ENCODE measurements at regions not wholly inside any gene's neighbourhood (a gene's known extent, or its start where the extent isn't known, plus 50 kb on each side); places are given as distances from the start of the nearest gene placed in this dataset.

- peaks cover 18% of the 10 kb centered on the region for H3K9me3 Mint-ChIP-seq (ENCODE audit: low read depth)
- H3K27me3 Mint-ChIP-seq, result peaks cover 14% of the 10 kb centered on the region
- H3K27ac Mint-ChIP-seq, result no peak overlapping the region
- no peak for TF ChIP-seq CTCF (IDR thresholded peaks at IDR 0.05; ENCODE audit: unreplicated experiment)
- peaks cover 6% of the 10 kb centered on the region for H3K36me3 Mint-ChIP-seq (ENCODE audit: insufficient read depth)
- DNase-seq (ENCODE audit: low spot score, unreplicated experiment), result no peak
- peaks cover 3% of the 10 kb centered on the region for H3K4me1 Mint-ChIP-seq (ENCODE audit: low read depth)
- no peak overlapping the region for H3K4me3 Mint-ChIP-seq (ENCODE audit: low read depth)
These were observed 106.5 kb upstream of the HS6ST1 start for GRCh38 chr2:128425216-128425615.

- peaks cover 22% of the 10 kb centered on the region for H3K9me3 Mint-ChIP-seq (ENCODE audit: low read depth)
- peaks cover 8% of the 10 kb centered on the region for H3K36me3 Mint-ChIP-seq (ENCODE audit: insufficient read depth)
- TF ChIP-seq CTCF (IDR thresholded peaks at IDR 0.05; ENCODE audit: unreplicated experiment), result no peak
- peaks cover 3% of the 10 kb centered on the region for H3K4me1 Mint-ChIP-seq (ENCODE audit: low read depth)
- H3K4me3 Mint-ChIP-seq (ENCODE audit: low read depth), result no peak overlapping the region
- no peak for DNase-seq (ENCODE audit: low spot score, unreplicated experiment)
- no peak overlapping the region for H3K27ac Mint-ChIP-seq
- peaks cover 14% of the 10 kb centered on the region for H3K27me3 Mint-ChIP-seq
These were observed 107.3 kb upstream of the HS6ST1 start for GRCh38 chr2:128425731-128426620.

GRCh38 chr2:128427413-128427755 is 108.7 kb upstream of the HS6ST1 start:
- no peak for DNase-seq (ENCODE audit: low spot score, unreplicated experiment)
- H3K4me3 Mint-ChIP-seq (ENCODE audit: low read depth), result no peak overlapping the region
- peaks cover 14% of the 10 kb centered on the region for H3K27me3 Mint-ChIP-seq
- H3K27ac Mint-ChIP-seq, result no peak overlapping the region
- peaks cover 22% of the 10 kb centered on the region for H3K9me3 Mint-ChIP-seq (ENCODE audit: low read depth)
- peaks cover 3% of the 10 kb centered on the region for H3K4me1 Mint-ChIP-seq (ENCODE audit: low read depth)
- peaks cover 8% of the 10 kb centered on the region for H3K36me3 Mint-ChIP-seq (ENCODE audit: insufficient read depth)
- TF ChIP-seq CTCF (IDR thresholded peaks at IDR 0.05; ENCODE audit: unreplicated experiment), result no peak

- peaks cover 25% of the 10 kb centered on the region for H3K9me3 Mint-ChIP-seq (ENCODE audit: low read depth)
- DNase-seq (ENCODE audit: low spot score, unreplicated experiment), result no peak
- H3K36me3 Mint-ChIP-seq (ENCODE audit: insufficient read depth), result peaks cover 8% of the 10 kb centered on the region
- TF ChIP-seq CTCF (IDR thresholded peaks at IDR 0.05; ENCODE audit: unreplicated experiment), result no peak
- peaks cover 3% of the 10 kb centered on the region for H3K4me1 Mint-ChIP-seq (ENCODE audit: low read depth)
- peaks cover 16% of the 10 kb centered on the region for H3K27me3 Mint-ChIP-seq
- no peak overlapping the region for H3K27ac Mint-ChIP-seq
- no peak overlapping the region for H3K4me3 Mint-ChIP-seq (ENCODE audit: low read depth)
These were observed 109.7 kb upstream of the HS6ST1 start for GRCh38 chr2:128428415-128428814.

- Mint-ChIP-seq H3K27ac (no peak overlapping the region), H3K4me1 (ENCODE audit: low read depth) (no peaks in the 10 kb centered on the region)
These were observed 113.8 kb upstream of the HS6ST1 start for GRCh38 chr2:128432423-128432822.

More at GRCh38 chr2:128432423-128432822, 113.8 kb upstream of the HS6ST1 start:
- Mint-ChIP-seq H3K4me3 (ENCODE audit: low read depth) (no peak overlapping the region), H3K9me3 (ENCODE audit: low read depth) (peaks cover 25% of the 10 kb centered on the region), H3K36me3 (ENCODE audit: insufficient read depth) (peaks cover 8% of the 10 kb centered on the region), H3K27me3 (peaks cover 22% of the 10 kb centered on the region)
- no peak for TF ChIP-seq CTCF (IDR thresholded peaks at IDR 0.05; ENCODE audit: unreplicated experiment)
- no peak for DNase-seq (ENCODE audit: low spot score, unreplicated experiment)
